GM12872 (cell line): ENCODE measurements at regions not wholly inside any gene's neighbourhood (a gene's known extent, or its start where the extent isn't known, plus 50 kb on each side); places are given as distances from the start of the nearest gene placed in this dataset.

ENCODE experiments used
- TF ChIP-seq, protein P1 (sequence below): IDR thresholded peaks from 3 replicates; pipeline ENCODE4 v1.5.1; 2011; ENCODE audit warnings: low read depth, mild to moderate bottlenecking, low read length, moderate library complexity; ENCODE audit not compliant: insufficient read depth

DNA sequence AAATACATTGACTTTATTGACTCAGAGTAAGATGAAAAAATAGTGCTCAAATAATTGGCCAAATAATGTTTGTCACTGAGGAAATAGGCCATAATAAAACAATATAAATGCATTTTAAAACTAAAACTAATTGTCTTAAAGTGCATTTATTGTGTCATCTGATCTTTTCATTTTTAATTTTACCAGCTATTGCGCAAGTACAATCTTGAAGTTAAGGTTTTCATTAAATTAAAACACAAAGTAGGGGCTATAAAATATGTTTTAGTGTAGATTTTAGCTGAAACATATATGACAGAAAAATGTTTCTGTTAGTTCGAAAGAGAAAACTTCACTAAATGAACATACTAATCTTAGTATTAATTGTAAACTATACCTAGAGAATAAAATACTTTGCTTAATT, 832.8 kb downstream of the FSCB start:
- TF ChIP-seq, protein P1, sequence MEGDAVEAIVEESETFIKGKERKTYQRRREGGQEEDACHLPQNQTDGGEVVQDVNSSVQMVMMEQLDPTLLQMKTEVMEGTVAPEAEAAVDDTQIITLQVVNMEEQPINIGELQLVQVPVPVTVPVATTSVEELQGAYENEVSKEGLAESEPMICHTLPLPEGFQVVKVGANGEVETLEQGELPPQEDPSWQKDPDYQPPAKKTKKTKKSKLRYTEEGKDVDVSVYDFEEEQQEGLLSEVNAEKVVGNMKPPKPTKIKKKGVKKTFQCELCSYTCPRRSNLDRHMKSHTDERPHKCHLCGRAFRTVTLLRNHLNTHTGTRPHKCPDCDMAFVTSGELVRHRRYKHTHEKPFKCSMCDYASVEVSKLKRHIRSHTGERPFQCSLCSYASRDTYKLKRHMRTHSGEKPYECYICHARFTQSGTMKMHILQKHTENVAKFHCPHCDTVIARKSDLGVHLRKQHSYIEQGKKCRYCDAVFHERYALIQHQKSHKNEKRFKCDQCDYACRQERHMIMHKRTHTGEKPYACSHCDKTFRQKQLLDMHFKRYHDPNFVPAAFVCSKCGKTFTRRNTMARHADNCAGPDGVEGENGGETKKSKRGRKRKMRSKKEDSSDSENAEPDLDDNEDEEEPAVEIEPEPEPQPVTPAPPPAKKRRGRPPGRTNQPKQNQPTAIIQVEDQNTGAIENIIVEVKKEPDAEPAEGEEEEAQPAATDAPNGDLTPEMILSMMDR = no peak

DNA sequence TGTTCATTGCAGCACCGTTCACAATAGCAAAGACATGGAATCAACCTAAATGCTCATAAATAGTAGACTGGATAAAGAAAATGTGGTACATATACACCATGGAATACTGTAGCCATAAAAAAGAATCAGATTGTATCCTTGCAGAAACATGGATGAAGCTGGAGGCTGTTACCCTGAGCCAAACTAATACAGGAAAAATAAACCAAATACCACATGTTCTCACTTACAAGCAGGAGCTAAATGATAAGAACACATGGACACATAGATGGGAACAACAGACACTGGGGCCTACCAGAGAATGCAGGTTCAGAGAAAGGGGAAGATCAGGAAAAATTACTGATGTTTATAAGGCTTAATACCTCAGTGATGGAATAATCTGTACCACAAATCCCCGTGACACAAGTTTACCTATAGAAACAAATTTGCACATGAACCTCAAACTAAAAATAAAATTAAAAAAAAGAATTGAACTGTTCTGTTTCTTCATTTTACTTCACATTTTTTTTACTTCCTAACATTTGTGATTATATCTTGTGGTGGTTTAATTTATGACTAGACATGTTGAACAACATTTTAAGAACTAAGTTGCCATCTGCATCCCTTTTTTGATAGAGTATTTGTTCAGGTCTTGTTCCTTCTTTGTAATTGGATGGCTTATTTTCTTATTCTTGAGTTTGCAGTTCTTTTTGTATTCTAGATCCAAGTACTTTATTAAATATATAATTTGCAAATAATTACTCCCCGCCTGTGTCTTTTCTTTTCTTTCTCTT, 835.2 kb downstream of the FSCB start:
- TF ChIP-seq, protein P1 = no peak

DNA sequence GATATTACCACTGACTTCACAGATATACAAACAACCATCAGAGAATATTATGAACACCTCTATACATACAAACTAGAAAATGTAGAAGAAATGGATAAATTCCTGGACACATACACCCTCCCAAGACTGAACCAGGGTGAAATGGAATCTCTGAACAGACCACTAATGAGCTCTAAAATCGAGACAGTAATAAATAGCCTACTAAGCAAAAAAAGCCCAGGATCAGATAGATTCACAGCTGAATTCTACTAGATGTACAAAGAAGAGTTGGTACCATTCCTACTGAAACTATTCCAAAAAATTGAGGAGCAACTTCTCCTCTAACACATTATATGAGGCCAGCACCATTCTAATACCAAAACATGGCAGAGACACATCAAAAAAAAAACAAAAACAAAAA, 837.7 kb downstream of the FSCB start:
- TF ChIP-seq, protein P1 = no peak

DNA sequence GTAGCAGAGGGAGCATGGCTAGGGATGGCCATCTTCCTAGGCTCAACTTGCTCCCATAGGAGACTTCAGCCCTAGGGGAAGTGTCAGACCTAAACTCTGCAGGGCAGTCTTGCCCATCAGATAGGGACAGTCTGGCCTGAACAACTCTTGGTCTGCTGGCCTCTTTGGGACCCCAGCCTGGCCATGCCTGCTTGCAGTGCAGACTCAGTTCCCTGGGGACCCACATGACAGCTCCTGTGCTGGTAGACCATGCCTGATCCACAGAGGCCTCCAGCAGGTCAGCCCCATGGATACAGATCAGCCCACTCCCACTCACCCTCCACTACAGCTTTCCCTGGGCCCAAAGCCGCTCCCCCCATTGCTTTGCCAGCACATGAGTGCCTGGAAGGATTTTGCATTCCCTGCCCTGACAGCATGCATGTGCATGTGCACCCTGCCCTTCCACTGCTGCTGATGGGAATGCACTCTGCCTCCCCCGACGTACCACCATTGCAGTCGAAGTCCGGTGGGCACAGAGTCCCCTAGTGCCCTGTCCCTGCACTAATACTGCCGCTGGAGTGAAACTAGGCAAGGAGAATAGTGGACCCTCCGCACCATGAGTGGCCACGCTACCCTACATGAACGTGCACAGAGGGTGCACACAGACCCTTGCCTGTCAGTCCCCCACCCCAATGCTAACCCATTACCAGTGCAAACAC, 841.4 kb downstream of the FSCB start:
- TF ChIP-seq, protein P1 = no peak

DNA sequence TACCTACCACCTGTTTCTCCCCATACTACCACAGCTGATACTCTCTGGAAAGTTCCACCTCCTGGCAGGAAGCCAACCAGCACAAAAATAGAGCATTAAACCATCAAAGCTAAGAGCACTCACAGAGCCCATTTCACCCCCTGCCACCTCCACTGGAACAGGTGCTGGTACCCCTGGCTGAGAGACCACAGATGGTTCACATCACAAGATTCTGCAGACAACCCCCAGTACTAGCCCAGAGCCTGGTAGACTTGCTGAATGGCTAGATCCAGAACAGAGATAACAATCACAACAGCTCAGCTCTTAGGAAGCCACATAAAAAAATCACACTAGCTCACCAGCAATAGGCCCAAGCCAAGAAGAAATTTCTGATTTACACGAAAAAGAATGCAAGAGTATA, 855.2 kb downstream of the FSCB start:
- TF ChIP-seq, protein P1 = no peak

DNA sequence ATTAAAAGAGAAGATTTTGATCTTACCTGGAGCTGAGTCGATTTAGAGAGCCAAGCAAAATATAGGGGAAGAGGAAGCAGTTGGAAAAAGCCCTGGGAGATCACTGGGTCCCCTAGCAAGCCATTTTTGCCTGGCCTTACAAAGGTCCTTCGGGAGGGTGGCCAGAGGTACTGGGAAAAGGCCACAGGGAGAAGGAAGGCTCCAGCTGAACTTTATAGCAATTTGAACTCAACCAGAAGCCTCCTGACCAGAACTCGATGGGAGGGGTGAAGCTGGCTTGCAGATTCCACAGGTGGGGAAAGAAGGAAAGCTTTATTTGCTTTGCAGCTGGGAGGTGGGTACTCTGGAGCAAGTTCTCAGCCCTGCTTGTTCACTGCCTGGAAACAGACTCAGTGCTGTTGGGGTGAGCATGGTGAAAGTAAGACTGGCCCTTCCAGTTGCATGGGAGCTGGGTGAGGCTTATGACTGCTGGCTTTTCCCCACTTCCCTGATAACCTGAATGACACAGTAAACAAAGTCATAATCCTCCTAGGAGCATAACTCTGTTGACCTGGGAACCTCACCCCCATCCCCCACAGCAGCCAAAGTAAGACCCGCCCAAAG, 855.8 kb downstream of the FSCB start:
- TF ChIP-seq, protein P1 = no peak

DNA sequence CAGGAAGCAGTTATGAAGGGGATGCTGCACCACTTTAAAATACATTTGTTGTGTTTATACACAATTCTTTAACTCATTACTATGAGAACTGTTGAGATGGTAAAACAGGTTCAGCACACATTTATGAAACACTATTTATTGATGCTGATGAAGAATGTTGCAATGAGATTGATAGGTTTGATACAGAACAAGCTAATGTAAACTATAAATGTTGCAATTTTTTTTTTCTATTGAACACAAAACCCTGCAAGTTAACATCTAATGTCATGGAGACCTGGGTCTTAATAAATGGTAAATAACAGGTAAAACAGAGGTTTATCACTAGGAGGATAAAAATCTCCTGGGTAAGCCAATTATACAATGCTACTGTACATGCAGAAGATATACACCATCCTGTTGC, 857.6 kb downstream of the FSCB start:
- TF ChIP-seq, protein P1 = no peak
